Esophagus mucosa (tissue), 1 donor: ENCODE measurements at regions not wholly inside any gene's neighbourhood (a gene's known extent, or its start where the extent isn't known, plus 50 kb on each side); places are given as distances from the start of the nearest gene placed in this dataset.

Experiments
- ATAC-seq: fragments of 200-7000 bp; cut with Tn5 transposase; one replicate; pipeline ENCODE4 v1.9.1; 2020
- donor health status: DM: yes; HTN: yes; CAD: no.

- no peak for ATAC-seq
These were observed 58.4 kb downstream of the SLC25A47 start for GRCh38 chr14:100381395-100382105.

GRCh38 chr14:100382106-100382455 lies 58.9 kb downstream of the SLC25A47 start:
- peak; percentile 8 for ATAC-seq

- peak; percentile 78 for ATAC-seq
These were observed 60.6 kb downstream of the SLC25A47 start for GRCh38 chr14:100383727-100384158.

GRCh38 chr14:100384277-100384676 lies 61.1 kb downstream of the SLC25A47 start:
- no peak for ATAC-seq

GRCh38 chr14:100384819-100385813 lies 62.0 kb downstream of the SLC25A47 start:
- no peak for ATAC-seq

GRCh38 chr14:100386121-100386520 lies 63.0 kb downstream of the SLC25A47 start:
- no peak for ATAC-seq

GRCh38 chr14:100386846-100387245 lies 63.7 kb downstream of the SLC25A47 start:
- ATAC-seq: no peak

GRCh38 chr14:100387450-100387849 lies 64.3 kb downstream of the SLC25A47 start:
- ATAC-seq: no peak

GRCh38 chr14:100388103-100389054 lies 65.2 kb downstream of the SLC25A47 start:
- no peak for ATAC-seq

GRCh38 chr14:100389497-100390104 lies 66.5 kb downstream of the SLC25A47 start:
- no peak for ATAC-seq

GRCh38 chr14:100391173-100391572 lies 68.0 kb downstream of the SLC25A47 start:
- no peak for ATAC-seq

GRCh38 chr14:100391724-100392123 lies 68.6 kb downstream of the SLC25A47 start:
- ATAC-seq: no peak

- ATAC-seq: no peak
These were observed 69.2 kb downstream of the SLC25A47 start for GRCh38 chr14:100392356-100392755.

- ATAC-seq: no peak
These were observed 70.2 kb downstream of the SLC25A47 start for GRCh38 chr14:100393362-100393761.

GRCh38 chr14:100393906-100394732 lies 71.0 kb downstream of the SLC25A47 start:
- no peak for ATAC-seq

- no peak for ATAC-seq
These were observed 71.9 kb downstream of the SLC25A47 start for GRCh38 chr14:100394886-100395672.

GRCh38 chr14:100396266-100396795 lies 73.2 kb downstream of the SLC25A47 start:
- ATAC-seq: no peak

GRCh38 chr14:100397005-100397404 lies 73.9 kb downstream of the SLC25A47 start:
- no peak for ATAC-seq

- peak; percentile 78 for ATAC-seq
These were observed 74.9 kb downstream of the SLC25A47 start for GRCh38 chr14:100398044-100398443.
